ENCODE measurements at regions not wholly inside any gene's neighbourhood (a gene's known extent, or its start where the extent isn't known, plus 50 kb on each side); places are given as distances from the start of the nearest gene placed in this dataset.

GRCh38 chr15:46366360-46367007 lies 731.7 kb downstream of the SQOR start:
- H3K9me3 ChIP-seq = no peaks in the 10 kb centered on the region
- TF ChIP-seq CTCF (IDR thresholded peaks at IDR 0.05) = no peak
- H3K4me1 ChIP-seq (ENCODE audit: control insufficient read depth in 1 of 2, insufficient read depth in 1 of 2, low read depth in 1 of 2, low read length in 1 of 2) = no peaks in the 10 kb centered on the region
- no peaks in the 10 kb centered on the region for H3K27me3 ChIP-seq
- no peaks in the 10 kb centered on the region for H3K36me3 ChIP-seq
- no peak overlapping the region for H3K4me3 ChIP-seq (ENCODE audit: low read depth in 1 of 2, low read length in 1 of 2)
- H3K27ac ChIP-seq = no peak overlapping the region

GRCh38 chr15:46383978-46384377 lies 749.1 kb downstream of the SQOR start:
- Histone ChIP-seq H3K27ac (no peak overlapping the region), H3K4me3 (ENCODE audit: low read depth in 1 of 2, low read length in 1 of 2) (no peak overlapping the region), H3K36me3 (no peaks in the 10 kb centered on the region), H3K9me3 (no peaks in the 10 kb centered on the region), H3K27me3 (no peaks in the 10 kb centered on the region), H3K4me1 (ENCODE audit: control insufficient read depth in 1 of 2, insufficient read depth in 1 of 2, low read depth in 1 of 2, low read length in 1 of 2) (no peaks in the 10 kb centered on the region)
- no peak for TF ChIP-seq CTCF (IDR thresholded peaks at IDR 0.05)

GRCh38 chr15:46386356-46386755 lies 751.5 kb downstream of the SQOR start:
- no peak overlapping the region for H3K4me3 ChIP-seq (ENCODE audit: low read depth in 1 of 2, low read length in 1 of 2)
- H3K36me3 ChIP-seq = no peaks in the 10 kb centered on the region
- no peak overlapping the region for H3K27ac ChIP-seq
- no peaks in the 10 kb centered on the region for H3K9me3 ChIP-seq
- no peaks in the 10 kb centered on the region for H3K4me1 ChIP-seq (ENCODE audit: control insufficient read depth in 1 of 2, insufficient read depth in 1 of 2, low read depth in 1 of 2, low read length in 1 of 2)
- no peak for TF ChIP-seq CTCF (IDR thresholded peaks at IDR 0.05)
- no peaks in the 10 kb centered on the region for H3K27me3 ChIP-seq

GRCh38 chr15:46389739-46390138 lies 754.9 kb downstream of the SQOR start:
- Histone ChIP-seq H3K4me3 (ENCODE audit: low read depth in 1 of 2, low read length in 1 of 2) (no peak overlapping the region), H3K4me1 (ENCODE audit: control insufficient read depth in 1 of 2, insufficient read depth in 1 of 2, low read depth in 1 of 2, low read length in 1 of 2) (no peaks in the 10 kb centered on the region), H3K9me3 (no peaks in the 10 kb centered on the region), H3K36me3 (no peaks in the 10 kb centered on the region), H3K27me3 (no peaks in the 10 kb centered on the region), H3K27ac (no peak overlapping the region)
- TF ChIP-seq CTCF (IDR thresholded peaks at IDR 0.05) = no peak

GRCh38 chr15:46394463-46394862 lies 759.6 kb downstream of the SQOR start:
- TF ChIP-seq CTCF (IDR thresholded peaks at IDR 0.05) = no peak
- Histone ChIP-seq H3K4me1 (ENCODE audit: control insufficient read depth in 1 of 2, insufficient read depth in 1 of 2, low read depth in 1 of 2, low read length in 1 of 2) (no peaks in the 10 kb centered on the region), H3K4me3 (ENCODE audit: low read depth in 1 of 2, low read length in 1 of 2) (no peak overlapping the region), H3K36me3 (no peaks in the 10 kb centered on the region), H3K27ac (no peak overlapping the region), H3K27me3 (no peaks in the 10 kb centered on the region), H3K9me3 (no peaks in the 10 kb centered on the region)

Data from neutrophil (primary cell).